ENCODE measurements at regions not wholly inside any gene's neighbourhood (a gene's known extent, or its start where the extent isn't known, plus 50 kb on each side); places are given as distances from the start of the nearest gene placed in this dataset.
A peak's percentile ranks its signal among the peaks of the same experiment; 100 is the strongest.

DNA sequence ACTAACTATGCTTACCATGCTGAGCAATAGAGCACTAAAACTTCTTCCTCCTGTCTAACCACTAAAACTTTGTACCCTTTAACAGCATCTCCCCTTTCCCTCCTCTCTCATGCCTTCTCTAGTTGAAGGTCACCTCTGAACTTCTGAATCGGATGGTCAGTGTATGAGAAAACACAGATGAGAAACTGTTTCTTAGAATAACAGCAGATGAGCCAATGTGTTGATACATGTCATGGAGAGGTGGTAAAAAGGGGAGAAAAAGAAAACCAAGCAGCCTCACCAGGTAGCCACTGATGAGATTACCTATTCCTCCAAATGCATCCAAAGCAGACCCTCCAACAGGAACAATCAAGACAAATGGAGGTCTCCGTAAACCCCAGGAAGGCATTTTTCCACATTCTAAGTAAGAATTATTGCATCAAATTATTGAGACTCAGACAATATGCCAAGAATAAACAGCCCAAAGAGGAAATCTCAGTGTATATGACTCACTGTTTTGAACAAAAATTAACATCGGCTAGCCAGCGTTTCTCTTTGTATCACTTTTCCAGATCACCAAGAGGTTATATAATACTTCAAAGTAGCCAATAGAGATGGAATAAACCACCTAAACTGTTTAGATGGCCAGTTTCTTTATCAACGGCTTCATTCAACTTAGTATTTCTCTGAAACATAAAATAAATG is 793.3 kb upstream of the SOX9 start:
- no peak for ATAC-seq
- TF ChIP-seq FOXK1 (CRISPR knock-in tag; IDR thresholded peaks at IDR 0.05) (no peak), ZNF263 (CRISPR knock-in tag; IDR thresholded peaks at IDR 0.05; ENCODE audit: low read depth) (no peak), ESRRA (CRISPR knock-in tag; IDR thresholded peaks at IDR 0.05; ENCODE audit: borderline replicate concordance) (no peak), CREM (CRISPR knock-in tag; IDR thresholded peaks at IDR 0.05) (no peak), MXD4 (CRISPR knock-in tag; IDR thresholded peaks at IDR 0.05; ENCODE audit: borderline replicate concordance) (no peak)
- TF ChIP-seq, protein P1, sequence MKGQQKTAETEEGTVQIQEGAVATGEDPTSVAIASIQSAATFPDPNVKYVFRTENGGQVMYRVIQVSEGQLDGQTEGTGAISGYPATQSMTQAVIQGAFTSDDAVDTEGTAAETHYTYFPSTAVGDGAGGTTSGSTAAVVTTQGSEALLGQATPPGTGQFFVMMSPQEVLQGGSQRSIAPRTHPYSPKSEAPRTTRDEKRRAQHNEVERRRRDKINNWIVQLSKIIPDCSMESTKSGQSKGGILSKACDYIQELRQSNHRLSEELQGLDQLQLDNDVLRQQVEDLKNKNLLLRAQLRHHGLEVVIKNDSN (CRISPR knock-in tag; IDR thresholded peaks at IDR 0.05) = no peak
- TF ChIP-seq, protein P2, sequence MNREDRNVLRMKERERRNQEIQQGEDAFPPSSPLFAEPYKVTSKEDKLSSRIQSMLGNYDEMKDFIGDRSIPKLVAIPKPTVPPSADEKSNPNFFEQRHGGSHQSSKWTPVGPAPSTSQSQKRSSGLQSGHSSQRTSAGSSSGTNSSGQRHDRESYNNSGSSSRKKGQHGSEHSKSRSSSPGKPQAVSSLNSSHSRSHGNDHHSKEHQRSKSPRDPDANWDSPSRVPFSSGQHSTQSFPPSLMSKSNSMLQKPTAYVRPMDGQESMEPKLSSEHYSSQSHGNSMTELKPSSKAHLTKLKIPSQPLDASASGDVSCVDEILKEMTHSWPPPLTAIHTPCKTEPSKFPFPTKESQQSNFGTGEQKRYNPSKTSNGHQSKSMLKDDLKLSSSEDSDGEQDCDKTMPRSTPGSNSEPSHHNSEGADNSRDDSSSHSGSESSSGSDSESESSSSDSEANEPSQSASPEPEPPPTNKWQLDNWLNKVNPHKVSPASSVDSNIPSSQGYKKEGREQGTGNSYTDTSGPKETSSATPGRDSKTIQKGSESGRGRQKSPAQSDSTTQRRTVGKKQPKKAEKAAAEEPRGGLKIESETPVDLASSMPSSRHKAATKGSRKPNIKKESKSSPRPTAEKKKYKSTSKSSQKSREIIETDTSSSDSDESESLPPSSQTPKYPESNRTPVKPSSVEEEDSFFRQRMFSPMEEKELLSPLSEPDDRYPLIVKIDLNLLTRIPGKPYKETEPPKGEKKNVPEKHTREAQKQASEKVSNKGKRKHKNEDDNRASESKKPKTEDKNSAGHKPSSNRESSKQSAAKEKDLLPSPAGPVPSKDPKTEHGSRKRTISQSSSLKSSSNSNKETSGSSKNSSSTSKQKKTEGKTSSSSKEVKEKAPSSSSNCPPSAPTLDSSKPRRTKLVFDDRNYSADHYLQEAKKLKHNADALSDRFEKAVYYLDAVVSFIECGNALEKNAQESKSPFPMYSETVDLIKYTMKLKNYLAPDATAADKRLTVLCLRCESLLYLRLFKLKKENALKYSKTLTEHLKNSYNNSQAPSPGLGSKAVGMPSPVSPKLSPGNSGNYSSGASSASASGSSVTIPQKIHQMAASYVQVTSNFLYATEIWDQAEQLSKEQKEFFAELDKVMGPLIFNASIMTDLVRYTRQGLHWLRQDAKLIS (CRISPR knock-in tag; IDR thresholded peaks at IDR 0.05; ENCODE audit: borderline replicate concordance) = no peak
- TF ChIP-seq, protein P3, sequence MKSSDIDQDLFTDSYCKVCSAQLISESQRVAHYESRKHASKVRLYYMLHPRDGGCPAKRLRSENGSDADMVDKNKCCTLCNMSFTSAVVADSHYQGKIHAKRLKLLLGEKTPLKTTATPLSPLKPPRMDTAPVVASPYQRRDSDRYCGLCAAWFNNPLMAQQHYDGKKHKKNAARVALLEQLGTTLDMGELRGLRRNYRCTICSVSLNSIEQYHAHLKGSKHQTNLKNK (CRISPR knock-in tag; IDR thresholded peaks at IDR 0.05) = no peak
- Mint-ChIP-seq H3K9me3 (peaks cover 8% of the 10 kb centered on the region), H3K27me3 (ENCODE audit: low read depth) (no peaks in the 10 kb centered on the region), H3K36me3 (no peaks in the 10 kb centered on the region), H3K4me3 (no peak overlapping the region), H3K27ac (no peak overlapping the region), H3K4me1 (no peaks in the 10 kb centered on the region)
- ChIA-PET POLR2A (no interaction called here), CTCF (no interaction called here)
- DNase-seq (ENCODE audit: low spot score) = no peak

DNA sequence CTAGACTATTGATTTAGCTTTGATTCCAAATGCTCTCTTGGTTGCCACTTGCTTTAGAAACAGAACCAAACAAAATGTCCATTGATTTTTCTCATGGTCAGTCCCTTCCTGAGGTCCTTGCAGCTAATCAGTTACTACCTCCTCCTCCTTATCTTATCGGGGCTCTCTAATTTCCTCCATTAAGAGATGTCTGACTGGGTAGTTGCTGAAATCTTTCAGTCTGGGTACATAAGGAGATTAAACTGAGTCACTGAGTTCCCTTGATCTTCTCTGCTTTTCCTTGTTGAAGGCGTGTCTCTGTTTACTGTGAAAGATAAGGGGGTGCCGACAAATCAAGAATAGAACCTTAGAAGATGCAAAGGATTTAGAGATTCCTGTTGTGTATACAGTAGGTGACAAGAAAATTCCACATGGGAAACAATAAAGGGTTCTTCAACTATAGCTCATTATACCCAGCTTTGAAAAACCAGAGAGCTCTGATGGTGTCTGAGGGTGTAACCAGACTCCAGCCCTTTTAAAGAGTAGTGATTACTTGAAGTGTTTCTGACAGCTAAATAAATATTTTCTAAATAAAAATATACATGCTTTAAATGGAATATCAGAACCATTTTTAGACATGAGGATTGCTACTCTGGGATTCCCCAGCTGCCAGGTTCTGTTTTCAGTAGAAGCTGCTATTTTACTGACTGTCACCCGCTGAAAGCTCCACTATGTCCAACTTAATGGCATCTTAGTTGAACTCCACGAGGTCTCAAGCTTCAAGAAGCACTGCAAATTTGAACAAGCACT is 791.3 kb upstream of the SOX9 start:
- peaks cover 17% of the 10 kb centered on the region for H3K4me1 Mint-ChIP-seq
- no peaks in the 10 kb centered on the region for H3K27me3 Mint-ChIP-seq (ENCODE audit: low read depth)
- DNase-seq (ENCODE audit: low spot score) = no peak
- no peak overlapping the region for H3K4me3 Mint-ChIP-seq
- ATAC-seq = no peak
- no peak overlapping the region for H3K27ac Mint-ChIP-seq
- CTCF ChIA-PET = no interaction called here
- TF ChIP-seq NR3C1 (CRISPR knock-in tag; conservative IDR thresholded peaks at IDR 0.05; ENCODE audit: low read depth) (no peak), RORB (CRISPR knock-in tag; IDR thresholded peaks at IDR 0.05) (peak; percentile 16; the same call in 1 of the 2 replicates)
- no peaks in the 10 kb centered on the region for H3K36me3 Mint-ChIP-seq
- POLR2A ChIA-PET = interaction anchor here (0.6 kb wide), 1 partner anchor 701 kb away, joined by 3 read pairs; no protein-coding TSS in a partner anchor
- peaks cover 3% of the 10 kb centered on the region; the same call in 1 of the 2 replicates for H3K9me3 Mint-ChIP-seq

DNA sequence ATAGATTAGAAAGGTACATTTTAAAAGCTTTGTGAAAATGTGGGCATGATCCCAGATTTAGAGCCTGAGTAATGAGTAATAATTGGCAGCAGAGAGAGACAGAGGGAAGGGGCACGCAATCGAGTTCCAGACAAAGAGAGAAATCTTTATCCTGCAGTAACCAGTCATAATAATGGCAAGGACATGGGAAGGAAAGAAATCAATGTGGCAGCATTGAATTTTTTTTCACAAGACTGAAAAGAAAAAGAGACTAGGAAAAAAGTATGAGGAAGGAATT is 790.8 kb upstream of the SOX9 start:
- Mint-ChIP-seq H3K27ac (no peak overlapping the region), H3K9me3 (peaks cover 3% of the 10 kb centered on the region; the same call in 1 of the 2 replicates), H3K4me3 (no peak overlapping the region), H3K36me3 (no peaks in the 10 kb centered on the region), H3K4me1 (peaks cover 21% of the 10 kb centered on the region), H3K27me3 (ENCODE audit: low read depth) (no peaks in the 10 kb centered on the region)
- ATAC-seq (no peak), DNase-seq (ENCODE audit: low spot score) (no peak)
- TF ChIP-seq JAZF1 (CRISPR knock-in tag; IDR thresholded peaks at IDR 0.05) (no peak), ZNF232 (CRISPR knock-in tag; IDR thresholded peaks at IDR 0.05) (no peak)
- ChIA-PET CTCF (no interaction called here), POLR2A (interaction anchor here (0.6 kb wide), 1 partner anchor 701 kb away, joined by 3 read pairs; no protein-coding TSS in a partner anchor)

DNA sequence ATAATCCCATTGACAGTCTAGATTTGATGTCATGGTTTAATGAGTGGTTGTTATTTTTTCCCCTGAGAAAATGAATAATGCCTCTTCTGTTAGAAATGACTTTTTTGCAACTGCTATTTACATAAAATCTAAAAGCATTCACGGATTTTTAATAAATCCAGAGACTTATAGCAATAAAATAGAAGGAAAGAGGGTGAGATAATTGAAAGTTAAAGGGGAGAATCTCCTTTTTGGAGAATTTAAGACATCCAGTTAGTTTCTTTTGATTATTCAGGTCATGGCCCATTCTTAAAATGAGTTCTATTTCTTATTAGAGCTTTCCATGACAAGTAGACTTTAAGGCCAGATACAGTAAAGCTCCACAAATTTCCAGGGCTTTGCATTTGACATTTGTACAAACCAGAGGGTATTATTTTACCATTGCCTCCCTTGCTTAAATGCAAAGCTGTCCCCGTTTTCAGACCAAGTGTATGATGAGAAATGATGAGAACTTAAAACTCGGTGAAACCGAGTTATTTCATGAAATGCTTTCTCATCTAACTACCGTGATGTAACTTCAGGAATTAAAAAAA is 789.0 kb upstream of the SOX9 start:
- POLR2A ChIA-PET = no interaction called here
- H3K9me3 Mint-ChIP-seq = no peaks in the 10 kb centered on the region
- no peak overlapping the region for H3K4me3 Mint-ChIP-seq
- H3K4me1 Mint-ChIP-seq = peaks cover 24% of the 10 kb centered on the region
- H3K27ac Mint-ChIP-seq = no peak overlapping the region
- no peak for DNase-seq (ENCODE audit: low spot score)
- CTCF ChIA-PET = no interaction called here
- H3K36me3 Mint-ChIP-seq = no peaks in the 10 kb centered on the region
- no peak for ATAC-seq
- no peaks in the 10 kb centered on the region for H3K27me3 Mint-ChIP-seq (ENCODE audit: low read depth)
- TF ChIP-seq ZNF416 (CRISPR knock-in tag; IDR thresholded peaks at IDR 0.05) (no peak), TP53 (CRISPR knock-in tag; IDR thresholded peaks at IDR 0.05) (no peak), NR3C1 (CRISPR knock-in tag; conservative IDR thresholded peaks at IDR 0.05; ENCODE audit: low read depth) (no peak), FOXK1 (CRISPR knock-in tag; IDR thresholded peaks at IDR 0.05) (no peak), MXD4 (CRISPR knock-in tag; IDR thresholded peaks at IDR 0.05; ENCODE audit: borderline replicate concordance) (no peak)
- TF ChIP-seq, protein P4, sequence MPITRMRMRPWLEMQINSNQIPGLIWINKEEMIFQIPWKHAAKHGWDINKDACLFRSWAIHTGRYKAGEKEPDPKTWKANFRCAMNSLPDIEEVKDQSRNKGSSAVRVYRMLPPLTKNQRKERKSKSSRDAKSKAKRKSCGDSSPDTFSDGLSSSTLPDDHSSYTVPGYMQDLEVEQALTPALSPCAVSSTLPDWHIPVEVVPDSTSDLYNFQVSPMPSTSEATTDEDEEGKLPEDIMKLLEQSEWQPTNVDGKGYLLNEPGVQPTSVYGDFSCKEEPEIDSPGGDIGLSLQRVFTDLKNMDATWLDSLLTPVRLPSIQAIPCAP (CRISPR knock-in tag; IDR thresholded peaks at IDR 0.05) = no peak
- TF ChIP-seq, protein P5, sequence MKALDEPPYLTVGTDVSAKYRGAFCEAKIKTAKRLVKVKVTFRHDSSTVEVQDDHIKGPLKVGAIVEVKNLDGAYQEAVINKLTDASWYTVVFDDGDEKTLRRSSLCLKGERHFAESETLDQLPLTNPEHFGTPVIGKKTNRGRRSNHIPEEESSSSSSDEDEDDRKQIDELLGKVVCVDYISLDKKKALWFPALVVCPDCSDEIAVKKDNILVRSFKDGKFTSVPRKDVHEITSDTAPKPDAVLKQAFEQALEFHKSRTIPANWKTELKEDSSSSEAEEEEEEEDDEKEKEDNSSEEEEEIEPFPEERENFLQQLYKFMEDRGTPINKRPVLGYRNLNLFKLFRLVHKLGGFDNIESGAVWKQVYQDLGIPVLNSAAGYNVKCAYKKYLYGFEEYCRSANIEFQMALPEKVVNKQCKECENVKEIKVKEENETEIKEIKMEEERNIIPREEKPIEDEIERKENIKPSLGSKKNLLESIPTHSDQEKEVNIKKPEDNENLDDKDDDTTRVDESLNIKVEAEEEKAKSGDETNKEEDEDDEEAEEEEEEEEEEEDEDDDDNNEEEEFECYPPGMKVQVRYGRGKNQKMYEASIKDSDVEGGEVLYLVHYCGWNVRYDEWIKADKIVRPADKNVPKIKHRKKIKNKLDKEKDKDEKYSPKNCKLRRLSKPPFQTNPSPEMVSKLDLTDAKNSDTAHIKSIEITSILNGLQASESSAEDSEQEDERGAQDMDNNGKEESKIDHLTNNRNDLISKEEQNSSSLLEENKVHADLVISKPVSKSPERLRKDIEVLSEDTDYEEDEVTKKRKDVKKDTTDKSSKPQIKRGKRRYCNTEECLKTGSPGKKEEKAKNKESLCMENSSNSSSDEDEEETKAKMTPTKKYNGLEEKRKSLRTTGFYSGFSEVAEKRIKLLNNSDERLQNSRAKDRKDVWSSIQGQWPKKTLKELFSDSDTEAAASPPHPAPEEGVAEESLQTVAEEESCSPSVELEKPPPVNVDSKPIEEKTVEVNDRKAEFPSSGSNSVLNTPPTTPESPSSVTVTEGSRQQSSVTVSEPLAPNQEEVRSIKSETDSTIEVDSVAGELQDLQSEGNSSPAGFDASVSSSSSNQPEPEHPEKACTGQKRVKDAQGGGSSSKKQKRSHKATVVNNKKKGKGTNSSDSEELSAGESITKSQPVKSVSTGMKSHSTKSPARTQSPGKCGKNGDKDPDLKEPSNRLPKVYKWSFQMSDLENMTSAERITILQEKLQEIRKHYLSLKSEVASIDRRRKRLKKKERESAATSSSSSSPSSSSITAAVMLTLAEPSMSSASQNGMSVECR (CRISPR knock-in tag; IDR thresholded peaks at IDR 0.05; ENCODE audit: borderline replicate concordance) = no peak
